ENCODE measurements at regions not wholly inside any gene's neighbourhood (a gene's known extent, or its start where the extent isn't known, plus 50 kb on each side); places are given as distances from the start of the nearest gene placed in this dataset.

DNA sequence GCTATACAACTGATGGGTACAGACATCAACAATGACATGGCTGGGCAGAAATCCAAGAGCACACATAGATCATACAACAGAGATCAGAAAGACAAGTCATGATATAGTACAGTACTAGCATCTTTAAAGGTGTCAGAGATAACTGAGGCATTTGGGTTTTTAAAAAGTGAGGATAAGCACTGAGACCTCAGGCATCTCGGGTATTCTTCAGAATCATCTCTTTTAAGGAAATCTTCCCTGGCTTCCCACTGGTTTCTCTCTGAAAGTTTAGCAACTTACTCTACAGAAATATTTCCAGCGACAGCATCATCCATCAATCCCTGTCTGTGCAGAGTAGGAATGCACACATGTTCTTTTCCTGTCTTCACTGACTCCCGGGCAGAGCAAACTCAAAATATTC is 93.2 kb upstream of the PARP11 start:
- Histone ChIP-seq H3K9ac (ENCODE audit: low read length) (no peak overlapping the region), H3K79me1 (replicated peaks; ENCODE audit: low read length, poor library complexity, severe bottlenecking) (no peaks in the 10 kb centered on the region), H3K18ac (ENCODE audit: low read depth in 1 of 2, low read length in 2 of 2) (no peak overlapping the region), H2BK12ac (ENCODE audit: low read length in 2 of 2) (no peak overlapping the region), H3K9me3 (ENCODE audit: control insufficient read depth, low read length) (no peaks in the 10 kb centered on the region), H2AFZ (ENCODE audit: low read depth, low read length) (no peak overlapping the region), H3K23ac (ENCODE audit: low read length in 2 of 2) (no peak overlapping the region), H3K4me3 (ENCODE audit: insufficient read depth in 1 of 2, low read depth in 1 of 2, low read length in 2 of 2) (no peak overlapping the region), H3K27ac (ENCODE audit: low read length, poor library complexity, severe bottlenecking) (no peak overlapping the region), H2BK120ac (ENCODE audit: low read depth, low read length) (no peak overlapping the region), H2AK5ac (ENCODE audit: low read length, severe bottlenecking) (no peak overlapping the region), H2BK5ac (ENCODE audit: low read depth, low read length, poor library complexity, severe bottlenecking) (no peak overlapping the region), H3K27me3 (ENCODE audit: control insufficient read depth in 1 of 2, insufficient read depth in 1 of 2, low read length in 2 of 2) (peaks cover 0 to 9% of the 10 kb centered on the region in 2 experiments), H4K8ac (ENCODE audit: low read length) (no peak overlapping the region), H3K4me2 (ENCODE audit: low read length, poor library complexity, severe bottlenecking) (no peak overlapping the region), H3K14ac (ENCODE audit: low read length in 2 of 2) (no peak overlapping the region), H4K91ac (ENCODE audit: low read length) (no peak overlapping the region), H3K4ac (ENCODE audit: low read depth in 1 of 2, low read length in 2 of 2) (no peak overlapping the region), H3K4me1 (ENCODE audit: control insufficient read depth, insufficient read depth, low read depth, low read length) (no peaks in the 10 kb centered on the region), H3K36me3 (ENCODE audit: control insufficient read depth in 1 of 2, insufficient read depth in 2 of 2, low read depth in 1 of 2, low read length in 2 of 2) (no peaks in the 10 kb centered on the region), H2BK15ac (ENCODE audit: low read depth, poor library complexity, severe bottlenecking) (no peak overlapping the region)
- no peak for DNase-seq
- WGBS, result 65% methylated on average over 3 of the region's 3 CpGs

DNA sequence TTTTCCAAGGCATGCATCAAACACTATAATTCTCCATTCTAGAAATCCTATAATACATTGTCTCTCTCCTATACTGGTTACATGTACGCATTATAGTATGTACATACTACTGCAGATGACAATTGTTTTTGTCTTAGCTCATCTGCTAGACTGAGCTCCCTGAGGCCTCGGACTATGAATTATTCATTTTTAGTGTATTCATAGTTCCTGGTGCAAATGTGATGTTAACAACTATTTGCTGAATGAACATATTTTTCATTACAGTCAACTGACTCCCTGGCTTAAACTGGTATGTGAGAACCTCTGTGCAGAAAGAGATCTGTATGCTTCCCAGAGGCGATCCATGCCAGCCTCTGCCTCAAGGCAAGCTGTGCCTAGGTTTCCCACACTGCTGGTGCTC is 91.8 kb upstream of the PARP11 start:
- WGBS, result 87% methylated on average over 1 of the region's 3 CpGs
- Histone ChIP-seq H4K8ac (ENCODE audit: low read length) (no peak overlapping the region), H2BK15ac (ENCODE audit: low read depth, poor library complexity, severe bottlenecking) (no peak overlapping the region), H2BK5ac (ENCODE audit: low read depth, low read length, poor library complexity, severe bottlenecking) (no peak overlapping the region), H2AFZ (ENCODE audit: low read depth, low read length) (no peak overlapping the region), H3K4me2 (ENCODE audit: low read length, poor library complexity, severe bottlenecking) (no peak overlapping the region), H3K9ac (ENCODE audit: low read length) (no peak overlapping the region), H3K27ac (ENCODE audit: low read length, poor library complexity, severe bottlenecking) (no peak overlapping the region), H4K91ac (ENCODE audit: low read length) (no peak overlapping the region), H2BK120ac (ENCODE audit: low read depth, low read length) (no peak overlapping the region), H3K4me1 (ENCODE audit: control insufficient read depth, insufficient read depth, low read depth, low read length) (no peaks in the 10 kb centered on the region), H3K9me3 (ENCODE audit: control insufficient read depth, low read length) (no peaks in the 10 kb centered on the region), H2BK12ac (ENCODE audit: low read length in 2 of 2) (no peak overlapping the region), H2AK5ac (ENCODE audit: low read length, severe bottlenecking) (no peak overlapping the region), H3K27me3 (ENCODE audit: control insufficient read depth in 1 of 2, insufficient read depth in 1 of 2, low read length in 2 of 2) (peaks cover 0 to 9% of the 10 kb centered on the region in 2 experiments), H3K23ac (ENCODE audit: low read length in 2 of 2) (no peak overlapping the region), H3K18ac (ENCODE audit: low read depth in 1 of 2, low read length in 2 of 2) (no peak overlapping the region), H3K79me1 (replicated peaks; ENCODE audit: low read length, poor library complexity, severe bottlenecking) (no peaks in the 10 kb centered on the region), H3K4ac (ENCODE audit: low read depth in 1 of 2, low read length in 2 of 2) (no peak overlapping the region), H3K36me3 (ENCODE audit: control insufficient read depth in 1 of 2, insufficient read depth in 2 of 2, low read depth in 1 of 2, low read length in 2 of 2) (no peaks in the 10 kb centered on the region), H3K14ac (ENCODE audit: low read length in 2 of 2) (no peak overlapping the region), H3K4me3 (ENCODE audit: insufficient read depth in 1 of 2, low read depth in 1 of 2, low read length in 2 of 2) (no peak overlapping the region)
- DNase-seq, result no peak

DNA sequence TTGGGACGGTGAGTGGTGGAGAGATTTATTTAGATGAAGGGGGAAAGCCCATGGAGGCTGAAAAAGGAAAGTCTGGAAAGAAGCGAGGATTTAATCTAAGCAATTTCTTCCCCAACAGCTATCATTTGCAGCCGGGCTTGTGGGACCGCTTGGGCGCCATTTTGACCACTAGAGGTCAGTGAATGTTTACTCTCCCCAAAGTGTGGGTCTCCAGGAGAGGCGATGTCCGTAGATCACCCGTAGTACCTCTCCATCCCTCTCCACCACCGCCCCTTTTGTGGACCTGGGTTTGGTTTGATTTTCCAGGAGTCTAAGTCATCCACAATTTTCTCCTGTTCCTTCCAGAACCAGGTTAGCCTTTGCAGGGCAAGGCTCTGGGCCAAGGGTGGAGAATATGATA is 91.2 kb upstream of the PARP11 start:
- Histone ChIP-seq H3K14ac (ENCODE audit: low read length in 2 of 2) (no peak overlapping the region), H3K23ac (ENCODE audit: low read length in 2 of 2) (no peak overlapping the region), H3K4me3 (ENCODE audit: insufficient read depth in 1 of 2, low read depth in 1 of 2, low read length in 2 of 2) (no peak overlapping the region), H3K4me2 (ENCODE audit: low read length, poor library complexity, severe bottlenecking) (no peak overlapping the region), H3K9ac (ENCODE audit: low read length) (no peak overlapping the region), H3K9me3 (ENCODE audit: control insufficient read depth, low read length) (no peaks in the 10 kb centered on the region), H3K27me3 (ENCODE audit: control insufficient read depth in 1 of 2, insufficient read depth in 1 of 2, low read length in 2 of 2) (peaks cover 0 to 9% of the 10 kb centered on the region in 2 experiments), H2BK5ac (ENCODE audit: low read depth, low read length, poor library complexity, severe bottlenecking) (no peak overlapping the region), H2BK120ac (ENCODE audit: low read depth, low read length) (no peak overlapping the region), H2AFZ (ENCODE audit: low read depth, low read length) (no peak overlapping the region), H2BK15ac (ENCODE audit: low read depth, poor library complexity, severe bottlenecking) (no peak overlapping the region), H4K8ac (ENCODE audit: low read length) (no peak overlapping the region), H3K36me3 (ENCODE audit: control insufficient read depth in 1 of 2, insufficient read depth in 2 of 2, low read depth in 1 of 2, low read length in 2 of 2) (no peaks in the 10 kb centered on the region), H2AK5ac (ENCODE audit: low read length, severe bottlenecking) (no peak overlapping the region), H4K91ac (ENCODE audit: low read length) (no peak overlapping the region), H2BK12ac (ENCODE audit: low read length in 2 of 2) (no peak overlapping the region), H3K27ac (ENCODE audit: low read length, poor library complexity, severe bottlenecking) (no peak overlapping the region), H3K4ac (ENCODE audit: low read depth in 1 of 2, low read length in 2 of 2) (no peak overlapping the region), H3K18ac (ENCODE audit: low read depth in 1 of 2, low read length in 2 of 2) (no peak overlapping the region), H3K79me1 (replicated peaks; ENCODE audit: low read length, poor library complexity, severe bottlenecking) (no peaks in the 10 kb centered on the region), H3K4me1 (ENCODE audit: control insufficient read depth, insufficient read depth, low read depth, low read length) (no peaks in the 10 kb centered on the region)
- no peak for DNase-seq
- 15% methylated on average over 3 of the region's 9 CpGs for WGBS

DNA sequence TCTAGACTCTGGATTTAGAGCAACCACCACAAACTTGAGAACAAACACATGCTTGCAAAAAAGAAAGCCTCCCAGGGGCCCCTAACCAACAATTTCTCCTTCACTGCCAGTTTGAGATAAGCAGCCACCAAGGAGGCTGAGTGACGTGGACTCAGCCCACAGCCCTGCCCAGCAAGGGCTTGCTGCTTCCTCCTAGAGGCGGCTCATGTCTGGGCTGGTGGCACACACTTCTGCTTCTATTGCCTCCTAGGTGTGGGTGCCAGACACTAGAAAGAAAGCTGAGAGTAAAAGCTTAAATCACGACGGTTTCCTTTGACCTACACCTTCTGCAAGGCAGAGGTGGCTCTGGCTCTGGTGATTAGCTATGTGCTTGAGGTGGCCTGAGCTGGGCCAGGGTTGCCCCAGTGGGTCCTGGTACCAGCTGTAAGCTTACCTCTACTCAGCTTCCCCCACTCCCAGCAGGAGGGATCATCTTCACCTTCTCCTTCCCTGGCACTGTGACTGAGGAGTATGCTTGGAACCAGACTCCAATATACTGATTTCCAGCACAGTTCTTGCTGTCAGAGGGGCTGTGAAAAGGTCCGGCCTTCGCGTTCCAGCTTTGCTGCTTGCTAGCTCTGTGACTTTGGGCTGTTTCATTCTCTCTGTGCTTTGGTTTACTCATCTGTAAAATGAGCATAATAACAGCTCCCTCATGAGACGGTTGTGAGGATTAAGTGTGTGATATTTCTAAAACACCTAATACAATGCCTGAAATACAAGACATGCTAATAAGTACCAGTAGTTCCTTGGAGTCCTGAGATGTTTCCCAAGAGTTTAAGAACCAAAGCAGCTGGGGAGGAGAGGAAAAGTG is 89.7 kb upstream of the PARP11 start:
- Histone ChIP-seq H2BK12ac (ENCODE audit: low read length in 2 of 2) (no peak overlapping the region), H3K18ac (ENCODE audit: low read depth in 1 of 2, low read length in 2 of 2) (no peak overlapping the region), H4K91ac (ENCODE audit: low read length) (no peak overlapping the region), H3K27ac (ENCODE audit: low read length, poor library complexity, severe bottlenecking) (no peak overlapping the region), H3K27me3 (ENCODE audit: control insufficient read depth in 1 of 2, insufficient read depth in 1 of 2, low read length in 2 of 2) (peaks cover 0 to 9% of the 10 kb centered on the region in 2 experiments), H3K9me3 (ENCODE audit: control insufficient read depth, low read length) (no peaks in the 10 kb centered on the region), H3K4ac (ENCODE audit: low read depth in 1 of 2, low read length in 2 of 2) (no peak overlapping the region), H2AFZ (ENCODE audit: low read depth, low read length) (no peak overlapping the region), H4K8ac (ENCODE audit: low read length) (no peak overlapping the region), H3K4me2 (ENCODE audit: low read length, poor library complexity, severe bottlenecking) (no peak overlapping the region), H3K36me3 (ENCODE audit: control insufficient read depth in 1 of 2, insufficient read depth in 2 of 2, low read depth in 1 of 2, low read length in 2 of 2) (no peaks in the 10 kb centered on the region), H3K23ac (ENCODE audit: low read length in 2 of 2) (no peak overlapping the region), H3K4me1 (ENCODE audit: control insufficient read depth, insufficient read depth, low read depth, low read length) (no peaks in the 10 kb centered on the region), H2AK5ac (ENCODE audit: low read length, severe bottlenecking) (no peak overlapping the region), H3K4me3 (ENCODE audit: insufficient read depth in 1 of 2, low read depth in 1 of 2, low read length in 2 of 2) (no peak overlapping the region), H3K79me1 (replicated peaks; ENCODE audit: low read length, poor library complexity, severe bottlenecking) (no peaks in the 10 kb centered on the region), H2BK15ac (ENCODE audit: low read depth, poor library complexity, severe bottlenecking) (no peak overlapping the region), H3K9ac (ENCODE audit: low read length) (no peak overlapping the region), H2BK5ac (ENCODE audit: low read depth, low read length, poor library complexity, severe bottlenecking) (no peak overlapping the region), H2BK120ac (ENCODE audit: low read depth, low read length) (no peak overlapping the region), H3K14ac (ENCODE audit: low read length in 2 of 2) (no peak overlapping the region)
- DNase-seq, result no peak
- WGBS, result 87% methylated on average over 7 of the region's 8 CpGs

Measured in mesenchymal stem cell (in vitro differentiated cells and primary cell).